H1 (cell line): ENCODE measurements at regions not wholly inside any gene's neighbourhood (a gene's known extent, or its start where the extent isn't known, plus 50 kb on each side); places are given as distances from the start of the nearest gene placed in this dataset.

Experiments
- ATF2 ChIP-seq: IDR thresholded peaks from 2 replicates; pipeline ENCODE4 v1.6.1; 2012; ENCODE audit warnings: low read length, inconsistent platforms
- BRCA1 ChIP-seq: IDR thresholded peaks from 2 replicates; pipeline ENCODE4 v1.6.1; 2012; ENCODE audit warnings: low read depth, low read length, improper control_type of control experiment
- EP300 ChIP-seq, 2 experiments: IDR thresholded peaks; 1 replicate in 1 of 2; 2 replicates in 1 of 2; pipeline ENCODE4 v1.6.1; 2011 to 2012; ENCODE audit warnings: low read depth in 2 of 2, low read length in 2 of 2, mild to moderate bottlenecking in 2 of 2, borderline replicate concordance in 1 of 2, inconsistent platforms in 1 of 2, moderate library complexity in 1 of 2
- FOSL1 ChIP-seq: IDR thresholded peaks from 2 replicates; pipeline ENCODE4 v1.6.1; 2011; ENCODE audit warnings: mild to moderate bottlenecking, low read depth, low read length, moderate library complexity; ENCODE audit not compliant: insufficient read depth
- POLR2A ChIP-seq, 2 experiments: IDR thresholded peaks; 1 replicate in 1 of 2; 2 replicates in 1 of 2; pipeline ENCODE4 v1.6.1; 2011; ENCODE audit warnings: low read depth in 2 of 2, low read length in 2 of 2, mild to moderate bottlenecking in 2 of 2; ENCODE audit errors: control extremely low read depth in 1 of 2
- POLR2AphosphoS5 ChIP-seq: IDR thresholded peaks from 2 replicates; pipeline ENCODE4 v1.6.1; 2011; ENCODE audit warnings: low read depth, low read length
- SUZ12 ChIP-seq: fragments of 200-600 bp; sonication (generic); IDR thresholded peaks from 2 replicates; pipeline ENCODE4 v1.6.1; 2012; ENCODE audit warnings: mild to moderate bottlenecking, inconsistent platforms, low read length, moderate library complexity, mixed read lengths
- ZNF274 ChIP-seq: IDR thresholded peaks from 2 replicates; pipeline ENCODE4 v1.7.0; 2012; ENCODE audit warnings: low read length, borderline replicate concordance; ENCODE audit errors: extremely low read depth

- TF ChIP-seq POLR2A (IDR thresholded peaks at IDR 0.05; ENCODE audit: control extremely low read depth in 1 of 2, low read depth in 2 of 2, low read length in 2 of 2): no peak
- TF ChIP-seq FOSL1: no peak
- no peak for TF ChIP-seq ZNF274
- TF ChIP-seq BRCA1: no peak
- no peak for TF ChIP-seq ATF2
- TF ChIP-seq EP300 (IDR thresholded peaks at IDR 0.05; ENCODE audit: borderline replicate concordance in 1 of 2, low read depth in 2 of 2, low read length in 2 of 2): no peak
- no peak for TF ChIP-seq SUZ12
- no peak for TF ChIP-seq POLR2AphosphoS5
- TF ChIP-seq, all 59 proteins: peak for 0
Measured at GRCh38 chr10:100669616-100670015, 75.8 kb upstream of the PAX2 start (continued).
